ENCODE measurements at regions not wholly inside any gene's neighbourhood (a gene's known extent, or its start where the extent isn't known, plus 50 kb on each side); places are given as distances from the start of the nearest gene placed in this dataset.
"Not testable (repeated sequence)": the region's sequence is repeated elsewhere in the genome, so short reads cannot be mapped to it uniquely, and the experiment has no call there.

- ATAC-seq (no peak), DNase-seq (no peak)
- no peaks in the 10 kb centered on the region for H3K27me3 ChIP-seq (ENCODE audit: insufficient read depth in 3 of 3, low read length in 2 of 3)
- no peaks in the 10 kb centered on the region for H3K9me3 ChIP-seq
- no peak overlapping the region for H3K27ac ChIP-seq
- no peak overlapping the region for H3K4me3 ChIP-seq
- 72 to 86% (median 73%) methylated on average over 1 of the region's 1 CpG for WGBS, 3 donors
- intact Hi-C loops (cut with DNase I) = no loop called here
- no peaks in the 10 kb centered on the region for H3K4me1 ChIP-seq
- TF ChIP-seq, protein P1, sequence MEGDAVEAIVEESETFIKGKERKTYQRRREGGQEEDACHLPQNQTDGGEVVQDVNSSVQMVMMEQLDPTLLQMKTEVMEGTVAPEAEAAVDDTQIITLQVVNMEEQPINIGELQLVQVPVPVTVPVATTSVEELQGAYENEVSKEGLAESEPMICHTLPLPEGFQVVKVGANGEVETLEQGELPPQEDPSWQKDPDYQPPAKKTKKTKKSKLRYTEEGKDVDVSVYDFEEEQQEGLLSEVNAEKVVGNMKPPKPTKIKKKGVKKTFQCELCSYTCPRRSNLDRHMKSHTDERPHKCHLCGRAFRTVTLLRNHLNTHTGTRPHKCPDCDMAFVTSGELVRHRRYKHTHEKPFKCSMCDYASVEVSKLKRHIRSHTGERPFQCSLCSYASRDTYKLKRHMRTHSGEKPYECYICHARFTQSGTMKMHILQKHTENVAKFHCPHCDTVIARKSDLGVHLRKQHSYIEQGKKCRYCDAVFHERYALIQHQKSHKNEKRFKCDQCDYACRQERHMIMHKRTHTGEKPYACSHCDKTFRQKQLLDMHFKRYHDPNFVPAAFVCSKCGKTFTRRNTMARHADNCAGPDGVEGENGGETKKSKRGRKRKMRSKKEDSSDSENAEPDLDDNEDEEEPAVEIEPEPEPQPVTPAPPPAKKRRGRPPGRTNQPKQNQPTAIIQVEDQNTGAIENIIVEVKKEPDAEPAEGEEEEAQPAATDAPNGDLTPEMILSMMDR (IDR thresholded peaks at IDR 0.05) = no peak
- H3K36me3 ChIP-seq (ENCODE audit: insufficient read depth in 1 of 2, low read depth in 1 of 2) = no peaks in the 10 kb centered on the region
Observed at GRCh38 chr7:12032146-12032545, 178.9 kb upstream of the TMEM106B start.

GRCh38 chr7:12043457-12043856 lies 167.6 kb upstream of the TMEM106B start:
- intact Hi-C loops (cut with DNase I); ATAC-seq: not testable (repeated sequence)

GRCh38 chr7:12052211-12052610 lies 158.9 kb upstream of the TMEM106B start:
- DNase-seq = no peak
- H3K4me3 ChIP-seq = no peak overlapping the region
- H3K4me1 ChIP-seq = no peaks in the 10 kb centered on the region
- H3K36me3 ChIP-seq (ENCODE audit: insufficient read depth in 1 of 2, low read depth in 1 of 2) = no peaks in the 10 kb centered on the region
- intact Hi-C loops (cut with DNase I) = no loop called here
- no peak overlapping the region for H3K27ac ChIP-seq
- whole genome bisulfite sequencing, 3 donors = 93 to 99% (median 93%) methylated on average over 2 of the region's 2 CpGs
- TF ChIP-seq, protein P1 (IDR thresholded peaks at IDR 0.05) = no peak
- no peak for ATAC-seq
- no peaks in the 10 kb centered on the region for H3K27me3 ChIP-seq (ENCODE audit: insufficient read depth in 3 of 3, low read length in 2 of 3)
- peaks cover 15% of the 10 kb centered on the region for H3K9me3 ChIP-seq

More at GRCh38 chr7:12043457-12043856, 167.6 kb upstream of the TMEM106B start:
- H3K4me1 ChIP-seq; H3K27ac ChIP-seq; H3K27me3 ChIP-seq (ENCODE audit: insufficient read depth in 3 of 3, low read length in 2 of 3); H3K4me3 ChIP-seq; H3K9me3 ChIP-seq; H3K36me3 ChIP-seq (ENCODE audit: insufficient read depth in 1 of 2, low read depth in 1 of 2); DNase-seq: not testable (repeated sequence)

DNA sequence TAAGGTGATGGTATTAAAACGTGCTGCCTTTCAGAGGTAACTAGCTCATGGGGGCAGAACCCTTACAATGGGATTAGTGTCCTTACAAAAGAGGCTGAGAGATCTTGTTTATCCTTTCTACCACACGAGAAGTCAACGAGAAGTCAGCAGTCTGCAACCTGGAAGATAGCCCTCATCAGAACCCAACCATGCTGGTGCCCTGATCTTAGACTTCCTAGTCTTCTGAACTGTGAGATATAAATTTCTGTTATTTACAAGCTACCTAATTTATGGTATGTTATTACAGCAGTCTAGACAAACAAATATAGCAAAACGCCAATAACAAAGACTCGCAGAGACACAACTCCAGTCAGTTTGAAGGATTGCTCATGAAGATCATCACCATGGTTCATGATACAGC lies 157.5 kb upstream of the TMEM106B start:
- H3K4me1 ChIP-seq = no peaks in the 10 kb centered on the region
- DNase-seq (no peak), ATAC-seq (no peak)
- no peaks in the 10 kb centered on the region for H3K36me3 ChIP-seq (ENCODE audit: insufficient read depth in 1 of 2, low read depth in 1 of 2)
- 50 to 86% (median 62%) methylated on average over 5 of the region's 5 CpGs for WGBS, 3 donors
- H3K27me3 ChIP-seq (ENCODE audit: insufficient read depth in 3 of 3, low read length in 2 of 3) = no peaks in the 10 kb centered on the region
- no peak overlapping the region for H3K4me3 ChIP-seq
- intact Hi-C loops (cut with DNase I) = no loop called here
- no peak overlapping the region for H3K27ac ChIP-seq
- TF ChIP-seq, protein P1 (IDR thresholded peaks at IDR 0.05) = no peak
- H3K9me3 ChIP-seq = peaks cover 22% of the 10 kb centered on the region

DNA sequence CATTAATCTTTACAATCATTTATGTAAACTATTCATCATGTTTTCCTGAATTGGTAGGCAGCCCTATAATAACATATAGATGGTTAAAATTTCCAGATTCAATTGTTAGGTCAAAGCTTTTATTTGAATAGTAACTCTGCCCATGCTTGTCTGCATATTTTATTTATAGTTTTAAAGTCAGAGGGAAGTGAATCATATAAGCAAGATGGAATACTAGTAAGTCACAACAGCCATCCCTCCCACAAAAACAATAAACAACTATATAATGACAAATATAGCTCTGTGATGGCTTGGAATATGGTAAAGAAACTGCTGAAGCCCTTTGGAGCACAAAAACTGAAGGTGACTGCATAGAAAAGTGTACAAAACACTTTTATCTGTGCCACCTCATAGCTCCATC lies 156.3 kb upstream of the TMEM106B start:
- H3K27me3 ChIP-seq (ENCODE audit: insufficient read depth in 3 of 3, low read length in 2 of 3) = no peaks in the 10 kb centered on the region
- ATAC-seq = no peak
- intact Hi-C loops (cut with DNase I) = no loop called here

More for the DNA sequence above, 156.3 kb upstream of the TMEM106B start:
- peaks cover 22% of the 10 kb centered on the region for H3K9me3 ChIP-seq
- TF ChIP-seq, protein P1 (IDR thresholded peaks at IDR 0.05) = no peak
- no peaks in the 10 kb centered on the region for H3K4me1 ChIP-seq
- no peak overlapping the region for H3K4me3 ChIP-seq
- H3K27ac ChIP-seq = no peak overlapping the region
- DNase-seq = no peak
- H3K36me3 ChIP-seq (ENCODE audit: insufficient read depth in 1 of 2, low read depth in 1 of 2) = no peaks in the 10 kb centered on the region

All from psoas muscle (tissue), 7 donors.